NCI-H1694 (cell line): ENCODE measurements at regions not wholly inside any gene's neighbourhood (a gene's known extent, or its start where the extent isn't known, plus 50 kb on each side); places are given as distances from the start of the nearest gene placed in this dataset.
"Not testable (repeated sequence)": the region's sequence is repeated elsewhere in the genome, so short reads cannot be mapped to it uniquely, and the experiment has no call there.

ENCODE experiments used
- DNase-seq: peaks from one replicate; lab custom pipeline; 2025; lab: John Stamatoyannopoulos, UW

DNA sequence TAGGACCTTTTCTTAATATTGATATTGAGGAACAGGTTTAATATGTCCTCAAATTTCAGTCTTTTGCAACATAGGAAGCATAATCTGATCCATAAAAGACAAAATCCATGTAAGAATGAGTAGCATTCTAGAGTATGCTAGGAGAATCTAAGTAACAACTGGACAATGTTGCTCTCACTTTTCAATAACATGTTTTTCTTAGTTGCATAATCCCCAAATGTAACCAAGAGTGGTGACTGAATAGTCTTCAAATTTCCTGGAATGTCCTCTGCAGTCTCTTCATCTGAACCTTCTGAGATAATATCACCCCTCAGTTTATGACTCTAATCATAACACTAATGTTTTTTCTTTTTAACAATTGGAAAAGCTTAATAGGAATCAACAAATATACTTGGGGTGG, 110.0 kb upstream of the ZEB2 start:
- DNase-seq = no peak

DNA sequence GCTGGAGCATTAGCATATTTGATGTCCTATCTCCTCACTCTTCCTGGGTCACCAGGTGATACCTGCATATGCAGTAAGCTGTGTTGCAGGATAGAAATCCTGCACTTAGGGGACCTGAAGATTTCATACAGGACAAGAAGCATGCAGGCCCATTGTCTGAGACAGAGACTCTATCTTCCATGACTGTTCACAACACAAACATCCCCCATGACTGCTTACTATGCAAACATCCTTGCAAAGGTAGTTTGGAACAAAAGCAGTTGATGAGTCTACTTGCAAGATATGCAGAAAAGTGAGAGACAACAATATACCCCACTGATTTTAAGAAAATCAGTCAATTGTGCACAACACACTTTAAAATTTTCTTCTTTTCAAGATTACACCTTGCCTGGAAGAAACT, 108.6 kb upstream of the ZEB2 start:
- DNase-seq = no peak

DNA sequence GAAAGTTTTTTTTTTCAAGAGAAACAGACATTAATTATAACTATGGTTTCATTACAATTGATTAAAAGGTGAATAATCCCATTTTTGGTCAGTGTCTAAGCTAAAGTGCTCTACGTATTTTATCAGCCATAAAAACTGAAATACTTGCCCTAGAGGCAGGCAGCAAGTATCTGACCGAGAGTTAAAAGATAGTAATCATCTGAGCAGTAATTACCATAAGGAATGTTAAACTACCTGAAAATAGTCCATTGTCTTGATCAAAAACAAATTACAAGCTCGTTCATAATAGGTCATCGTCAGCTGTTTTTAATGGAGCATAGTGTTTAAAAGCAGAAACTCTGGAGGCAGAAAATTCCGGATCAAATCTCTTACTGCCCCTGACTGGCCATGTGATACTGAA, 105.7 kb upstream of the ZEB2 start:
- no peak for DNase-seq

DNA sequence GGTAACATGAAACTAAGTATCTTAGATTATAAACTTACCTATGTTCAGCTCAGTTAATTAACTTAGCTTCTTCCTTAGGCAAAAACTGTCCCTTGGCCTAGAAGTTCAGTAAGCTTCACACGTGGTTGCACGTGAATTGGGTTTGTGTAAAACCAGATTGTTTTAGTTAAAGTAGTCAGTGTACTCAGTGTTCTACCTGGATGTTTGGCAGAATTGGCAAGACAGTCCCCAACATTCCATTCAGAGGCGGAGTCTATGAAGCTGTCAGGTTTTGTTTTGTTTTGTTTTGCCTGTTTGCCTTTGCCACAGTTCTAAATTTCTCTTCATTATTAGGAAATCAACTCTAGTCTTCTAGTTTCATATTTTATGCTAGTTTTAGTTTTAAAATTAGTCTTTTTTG, 105.3 kb upstream of the ZEB2 start:
- no peak for DNase-seq

DNA sequence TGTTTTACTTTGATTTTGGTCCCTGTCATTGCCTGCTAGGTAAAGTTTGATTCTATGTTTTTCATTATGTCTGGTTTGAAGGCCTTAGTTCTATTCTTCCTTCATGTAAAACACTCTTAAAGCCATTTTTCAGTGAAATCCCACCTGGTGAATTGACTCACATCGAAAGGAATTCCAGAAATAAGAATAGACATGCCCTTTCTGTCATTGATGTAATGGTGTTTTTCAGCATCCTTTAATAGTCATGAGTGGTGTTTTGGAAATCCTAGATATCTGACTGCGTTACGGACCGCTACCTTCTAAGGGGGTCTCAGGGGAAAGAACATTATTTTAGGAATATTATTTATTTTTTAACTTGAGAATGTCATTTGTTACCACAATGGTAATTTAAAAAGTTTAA, 104.5 kb upstream of the ZEB2 start:
- no peak for DNase-seq

DNA sequence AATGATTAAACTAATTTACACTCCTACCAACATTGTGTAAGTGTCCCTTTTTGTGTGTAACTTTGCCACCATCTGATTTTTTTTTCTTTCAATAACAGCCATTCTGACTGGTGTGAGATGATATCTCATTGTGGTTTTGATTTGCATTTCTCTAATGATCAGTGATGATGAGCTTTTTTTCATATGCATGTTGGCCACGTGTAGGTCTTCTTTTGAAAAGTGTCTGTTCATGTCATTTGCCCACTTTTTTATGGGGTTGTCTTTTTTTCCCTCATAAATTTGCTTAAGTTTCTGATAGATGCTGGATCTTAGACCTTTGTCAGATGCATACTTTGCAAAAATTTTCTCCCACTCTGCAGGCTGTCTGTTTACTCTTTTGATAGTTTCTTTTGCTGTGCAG, 102.5 kb upstream of the ZEB2 start:
- not testable (repeated sequence) for DNase-seq

DNA sequence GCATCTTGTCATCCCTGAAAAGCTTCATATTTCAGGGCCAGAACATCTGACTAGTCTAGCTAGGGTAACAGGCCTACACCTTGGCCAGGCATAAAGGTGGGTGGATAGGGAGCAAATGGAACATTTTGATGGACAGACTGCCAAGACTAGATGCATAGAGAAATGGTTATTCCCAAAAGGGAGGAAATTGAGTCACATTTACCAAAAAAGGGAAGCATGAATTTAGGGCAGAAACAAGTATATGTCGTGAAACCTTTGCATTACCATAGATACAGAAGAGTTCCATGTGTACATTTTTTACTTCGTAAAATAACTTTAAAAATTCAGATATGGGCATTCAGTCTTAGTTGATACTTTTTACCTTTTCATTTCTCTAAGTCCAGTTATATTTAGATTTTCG, 101.3 kb upstream of the ZEB2 start:
- DNase-seq = no peak

- no peak for DNase-seq
These were observed 99.8 kb upstream of the ZEB2 start for GRCh38 chr2:144619760-144620159.

DNA sequence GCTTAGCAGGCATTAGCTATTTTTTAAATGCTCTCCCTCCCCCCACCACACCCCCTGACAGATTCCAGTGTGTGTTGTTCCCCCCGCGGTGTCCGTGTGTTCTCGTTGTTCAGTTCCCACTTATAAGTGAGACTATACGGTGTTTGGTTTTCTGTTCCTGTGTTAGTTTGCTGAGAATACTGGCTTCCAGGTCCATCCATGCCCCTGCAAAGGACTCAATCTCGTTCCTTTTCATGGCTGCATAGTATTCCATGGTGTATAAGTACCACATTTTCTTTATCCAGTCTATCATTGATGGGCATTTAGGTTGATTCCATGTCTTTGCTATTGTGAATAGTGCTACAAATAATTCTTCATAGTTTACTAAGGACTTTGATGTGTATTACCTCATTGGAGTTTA, 97.3 kb upstream of the ZEB2 start:
- DNase-seq = not testable (repeated sequence)

GRCh38 chr2:144615866-144616565, 96.1 kb upstream of the ZEB2 start:
- no peak for DNase-seq

GRCh38 chr2:144607891-144608521, 88.1 kb upstream of the ZEB2 start:
- DNase-seq = no peak

GRCh38 chr2:144607099-144607498, 87.2 kb upstream of the ZEB2 start:
- DNase-seq = no peak

- no peak for DNase-seq
These were observed 86.7 kb upstream of the ZEB2 start for GRCh38 chr2:144606466-144607095.

- no peak for DNase-seq
These were observed 85.4 kb upstream of the ZEB2 start for GRCh38 chr2:144605231-144605840.

DNA sequence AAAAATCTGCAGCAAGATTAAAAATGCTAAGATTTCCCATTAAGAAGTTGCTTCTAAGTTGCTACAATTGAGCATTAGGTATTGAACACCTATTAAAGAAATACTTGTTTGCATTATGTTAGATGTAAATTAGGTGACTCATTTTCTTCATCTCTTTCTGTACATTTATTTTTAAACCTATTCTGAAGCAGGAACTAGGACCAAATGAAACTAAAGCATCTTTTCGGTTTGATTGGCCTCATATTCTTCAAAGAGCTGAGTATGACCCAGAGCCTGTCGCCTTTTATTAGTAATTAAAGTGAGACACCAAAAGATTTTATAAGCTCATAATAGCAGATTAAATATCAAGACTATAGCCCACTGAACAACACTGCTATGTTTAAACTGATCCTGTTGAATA, 83.4 kb upstream of the ZEB2 start:
- no peak for DNase-seq

DNA sequence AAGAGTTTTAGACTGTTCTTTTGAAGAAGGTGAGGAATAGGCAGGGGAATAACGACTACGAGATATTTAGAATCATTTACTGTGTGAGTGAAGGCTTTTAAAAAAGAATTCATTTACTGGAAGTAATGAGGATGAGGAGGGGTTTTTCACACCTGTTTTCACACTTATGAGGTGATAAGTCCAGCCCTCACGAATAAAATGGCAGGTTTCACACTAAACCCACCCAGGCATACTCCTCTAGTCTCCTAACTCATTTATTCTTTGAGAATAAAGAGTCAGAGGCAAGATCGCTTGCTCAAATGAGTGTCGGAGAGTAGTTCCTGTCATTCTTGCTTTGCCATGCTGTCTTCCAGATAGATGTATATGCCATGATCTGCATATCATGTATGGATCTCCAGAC, 79.0 kb upstream of the ZEB2 start:
- DNase-seq = no peak

DNA sequence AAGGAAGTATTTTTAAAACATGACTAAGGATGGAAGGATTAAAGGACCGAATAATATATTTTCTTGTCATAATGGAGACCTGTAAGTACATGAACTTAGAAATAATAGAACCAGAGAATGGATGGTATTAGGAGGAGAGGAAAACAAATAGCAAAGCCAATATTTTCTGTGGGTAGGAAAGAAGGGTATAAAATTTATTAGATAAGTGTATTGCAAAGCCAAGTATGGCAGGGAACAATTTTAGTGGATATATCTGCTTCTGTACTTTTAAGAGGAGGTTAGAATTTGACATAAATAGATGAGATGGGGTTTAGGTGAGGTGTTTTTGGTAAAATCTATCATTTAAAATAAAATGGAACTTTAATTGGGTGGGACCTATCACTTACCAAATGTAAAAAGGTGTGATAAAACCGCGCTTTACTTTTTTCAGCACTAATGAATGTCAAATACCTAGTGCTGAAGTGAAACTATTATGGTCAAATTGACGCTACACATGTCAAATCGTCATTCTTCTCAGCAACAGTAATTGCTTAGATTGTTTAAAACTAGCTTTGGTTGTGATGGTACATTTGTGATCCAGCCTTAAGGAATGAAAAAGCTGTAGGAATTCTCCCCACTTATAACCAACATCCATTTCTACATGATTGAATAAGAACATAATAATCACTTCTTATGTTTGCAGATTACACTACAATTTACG, 78.1 kb upstream of the ZEB2 start:
- no peak for DNase-seq

- DNase-seq = no peak
These were observed 77.5 kb upstream of the ZEB2 start for GRCh38 chr2:144597388-144597787.

DNA sequence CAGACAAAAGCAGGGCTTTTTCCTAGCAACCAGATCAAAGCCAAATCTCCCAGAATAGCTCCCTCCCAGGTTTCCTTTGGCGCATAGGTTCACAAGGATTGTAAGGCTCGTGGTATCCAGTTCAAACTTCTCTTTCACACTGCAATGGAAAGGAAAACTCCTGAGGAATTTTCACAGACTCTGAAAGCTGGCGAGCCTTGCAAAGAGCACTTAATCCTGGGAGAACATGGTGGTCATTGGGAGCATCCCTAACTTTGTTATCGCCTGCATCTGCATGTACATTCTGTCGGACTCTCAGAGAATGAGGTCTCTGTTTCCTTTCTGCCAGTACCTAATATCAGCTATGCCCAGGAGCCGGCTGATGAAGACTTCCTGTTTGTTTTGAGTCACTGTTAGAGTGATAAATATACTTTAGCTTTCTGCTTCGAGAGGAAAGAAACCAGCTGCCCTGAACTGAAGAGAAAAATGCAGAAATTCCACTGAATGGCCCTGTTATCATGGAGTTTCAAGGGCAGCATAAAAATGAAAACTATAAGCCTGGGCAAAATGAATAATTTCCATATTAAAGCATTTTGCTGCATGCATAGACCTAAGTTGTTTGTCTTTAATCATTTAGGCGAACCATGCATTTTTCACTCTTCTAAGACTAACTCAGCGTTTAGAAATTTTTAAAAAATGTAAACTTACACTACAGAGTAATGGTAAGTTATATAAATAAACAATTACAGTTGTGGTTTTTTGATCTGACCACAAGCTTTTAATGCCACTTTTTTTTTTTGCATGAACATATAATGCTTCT, 76.4 kb upstream of the ZEB2 start:
- no peak for DNase-seq

DNA sequence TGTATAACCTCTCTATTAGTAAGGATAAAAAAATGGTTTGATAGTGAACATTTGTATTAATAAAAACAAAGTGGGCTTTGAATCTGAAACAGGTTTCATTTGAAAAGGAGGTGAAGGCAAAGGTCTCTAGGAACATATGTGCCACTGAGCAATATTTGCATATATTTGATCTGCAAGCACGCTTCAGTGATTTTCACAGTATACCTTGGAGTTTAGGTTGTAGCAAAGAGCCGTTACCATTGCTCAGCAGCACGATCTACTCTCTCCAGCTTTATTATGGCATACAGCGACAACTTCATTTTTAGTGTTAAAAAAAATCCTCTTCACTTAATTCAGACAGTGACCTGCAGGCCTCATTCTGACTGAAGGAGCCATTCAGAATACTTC, 75.8 kb upstream of the ZEB2 start:
- no peak for DNase-seq

DNA sequence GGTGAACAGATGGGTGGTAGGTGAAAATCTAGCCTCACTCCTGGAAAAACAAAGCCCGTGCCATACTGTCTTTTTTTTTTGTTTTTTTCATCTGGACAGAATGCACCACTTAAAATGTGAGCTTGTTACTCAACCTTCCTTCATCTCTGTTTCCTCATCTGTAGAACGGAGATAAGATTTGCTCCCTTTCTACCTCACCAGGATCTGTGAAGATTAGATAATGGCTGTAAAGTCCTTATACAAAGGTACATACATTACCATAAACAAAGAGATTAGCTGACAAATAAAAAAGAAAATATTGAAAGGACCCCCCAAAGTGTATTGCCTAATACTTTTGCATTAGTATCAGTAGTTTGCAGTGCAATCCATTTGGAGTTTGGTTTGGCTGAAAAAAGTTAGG, 75.4 kb upstream of the ZEB2 start:
- DNase-seq = no peak

DNA sequence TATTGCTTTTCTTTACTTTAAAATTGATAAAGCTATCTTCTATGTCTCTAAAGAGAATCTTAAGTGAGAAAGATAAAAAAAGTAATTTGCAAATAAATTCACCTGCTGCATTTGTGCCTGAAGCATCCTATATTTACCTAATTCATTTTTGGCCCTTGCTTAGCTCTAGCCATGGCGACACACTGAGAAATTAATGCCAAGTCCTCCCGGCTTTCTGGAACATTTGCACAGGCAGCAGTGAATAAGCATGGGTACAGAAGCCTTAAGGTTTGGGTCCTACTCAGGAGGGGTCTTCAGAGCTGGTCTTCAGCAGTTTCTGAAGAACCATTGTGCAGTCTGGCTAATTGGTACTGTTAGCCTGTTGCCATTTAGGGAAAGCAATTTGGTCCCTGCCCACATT, 73.9 kb upstream of the ZEB2 start:
- DNase-seq = no peak
